ENCODE measurements at regions not wholly inside any gene's neighbourhood (a gene's known extent, or its start where the extent isn't known, plus 50 kb on each side); places are given as distances from the start of the nearest gene placed in this dataset.

DNA sequence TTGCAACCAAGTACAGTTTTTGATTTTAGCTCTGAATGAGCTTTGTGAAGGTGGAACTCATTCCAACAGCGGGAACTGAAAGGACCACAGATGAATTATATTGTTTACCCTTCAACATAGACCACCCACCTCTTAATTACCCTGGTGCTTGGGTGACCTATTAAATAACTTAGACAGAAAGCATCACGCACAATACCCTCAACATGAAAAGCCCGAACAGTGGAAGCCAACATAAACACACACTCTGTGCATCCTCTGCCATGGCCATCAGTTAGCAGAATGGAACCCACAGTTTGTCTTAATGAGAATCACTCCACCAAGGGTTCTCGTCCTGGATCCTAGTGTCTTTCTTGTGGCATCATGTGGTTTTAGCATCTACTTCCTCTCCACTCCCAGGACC, 60.5 kb downstream of the FOXF2 start:
- no peak overlapping the region for H4K5ac ChIP-seq (ENCODE audit: insufficient read length, low read depth, low read length)
- WGBS (ENCODE audit: extremely low coverage, insufficient read length, low lambda C conversion rate), result no CpG with 5 or more reads among the region's 4 CpGs
- TF ChIP-seq, protein P1, sequence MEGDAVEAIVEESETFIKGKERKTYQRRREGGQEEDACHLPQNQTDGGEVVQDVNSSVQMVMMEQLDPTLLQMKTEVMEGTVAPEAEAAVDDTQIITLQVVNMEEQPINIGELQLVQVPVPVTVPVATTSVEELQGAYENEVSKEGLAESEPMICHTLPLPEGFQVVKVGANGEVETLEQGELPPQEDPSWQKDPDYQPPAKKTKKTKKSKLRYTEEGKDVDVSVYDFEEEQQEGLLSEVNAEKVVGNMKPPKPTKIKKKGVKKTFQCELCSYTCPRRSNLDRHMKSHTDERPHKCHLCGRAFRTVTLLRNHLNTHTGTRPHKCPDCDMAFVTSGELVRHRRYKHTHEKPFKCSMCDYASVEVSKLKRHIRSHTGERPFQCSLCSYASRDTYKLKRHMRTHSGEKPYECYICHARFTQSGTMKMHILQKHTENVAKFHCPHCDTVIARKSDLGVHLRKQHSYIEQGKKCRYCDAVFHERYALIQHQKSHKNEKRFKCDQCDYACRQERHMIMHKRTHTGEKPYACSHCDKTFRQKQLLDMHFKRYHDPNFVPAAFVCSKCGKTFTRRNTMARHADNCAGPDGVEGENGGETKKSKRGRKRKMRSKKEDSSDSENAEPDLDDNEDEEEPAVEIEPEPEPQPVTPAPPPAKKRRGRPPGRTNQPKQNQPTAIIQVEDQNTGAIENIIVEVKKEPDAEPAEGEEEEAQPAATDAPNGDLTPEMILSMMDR (conservative IDR thresholded peaks at IDR 0.05), result no peak

More for the DNA sequence above, 60.5 kb downstream of the FOXF2 start:
- no peak overlapping the region for H3K4ac ChIP-seq (ENCODE audit: low read depth, low read length)
- H2BK12ac ChIP-seq (ENCODE audit: insufficient read length, low read depth, low read length), result no peak overlapping the region
- H3K23ac ChIP-seq (ENCODE audit: insufficient read length, low read depth, low read length), result no peak overlapping the region
- Mint-ChIP-seq H3K36me3 (ENCODE audit: insufficient read depth in 1 of 3, low read depth in 3 of 3) (peaks cover 6 to 20% (median 6%) of the 10 kb centered on the region in 3 experiments; a peak in 5 of 7 replicates), H3K4me1 (peaks cover 8 to 9% of the 10 kb centered on the region in 2 experiments), H3K4me3 (no peak overlapping the region), H3K27ac (peak overlapping the region in 1 of 3 experiments; percentile 67; a peak in 1 of 7 replicates), H3K27me3 (ENCODE audit: low read depth) (peaks cover 9% of the 10 kb centered on the region), H3K9me3 (peaks cover 10 to 27% of the 10 kb centered on the region in 2 experiments)
- no peaks in the 10 kb centered on the region for H3K79me1 ChIP-seq (ENCODE audit: insufficient read depth, low read depth, low read length, poor library complexity, severe bottlenecking)
- no peak overlapping the region for H2AK5ac ChIP-seq (ENCODE audit: insufficient read length, low read length)
- H2BK5ac ChIP-seq (ENCODE audit: insufficient read length, low read length), result no peak overlapping the region
- no peaks in the 10 kb centered on the region for H4K20me1 ChIP-seq (ENCODE audit: control insufficient read depth, insufficient read depth, insufficient read length)
- H3K9ac ChIP-seq (ENCODE audit: extremely low read depth, insufficient read length, low read length), result no peak overlapping the region
- no peaks in the 10 kb centered on the region for H3K4me1 ChIP-seq (ENCODE audit: insufficient read depth, low read length)
- H3T11ph ChIP-seq (ENCODE audit: low read length), result no peak overlapping the region
- H3K79me2 ChIP-seq (ENCODE audit: insufficient read depth, low read length), result no peaks in the 10 kb centered on the region
- H4K91ac ChIP-seq (ENCODE audit: insufficient read length, low read depth, low read length), result no peak overlapping the region
- DNase-seq, result no peak
- H2BK120ac ChIP-seq (ENCODE audit: low read depth, low read length, poor library complexity, severe bottlenecking), result no peak overlapping the region
- H3K14ac ChIP-seq (ENCODE audit: insufficient read depth, low read length), result no peak overlapping the region
- H3K18ac ChIP-seq (ENCODE audit: insufficient read length, low read depth, low read length), result no peak overlapping the region
- no peak overlapping the region for H3K4me2 ChIP-seq (ENCODE audit: insufficient read depth, insufficient read length, low read length)
- H3K23me2 ChIP-seq (ENCODE audit: insufficient read length, low read depth, low read length, poor library complexity, severe bottlenecking), result no peaks in the 10 kb centered on the region
- H3K27me3 ChIP-seq (ENCODE audit: insufficient read depth, low read length), result no peaks in the 10 kb centered on the region
- H4K8ac ChIP-seq (replicated peaks; ENCODE audit: insufficient read length, low read depth, low read length), result no peak overlapping the region
- no peak overlapping the region for H3K27ac ChIP-seq (ENCODE audit: insufficient read length, low read depth, low read length)
- H3K9me3 ChIP-seq (ENCODE audit: control insufficient read depth, low read depth, low read length), result peaks cover 8% of the 10 kb centered on the region
- H2AFZ ChIP-seq (ENCODE audit: low read length), result no peak overlapping the region
- H3K56ac ChIP-seq (ENCODE audit: insufficient read length, low read depth, low read length), result no peak overlapping the region
- H2BK15ac ChIP-seq (ENCODE audit: low read depth, low read length), result no peak overlapping the region
- no peak overlapping the region for H2BK20ac ChIP-seq (ENCODE audit: low read depth, low read length, poor library complexity, severe bottlenecking)

Data from H9 (cell line).